Right atrium auricular region (tissue), 2 donors: ENCODE measurements at regions not wholly inside any gene's neighbourhood (a gene's known extent, or its start where the extent isn't known, plus 50 kb on each side); places are given as distances from the start of the nearest gene placed in this dataset.

ENCODE experiments used
- DNase-seq: peaks from one replicate; pipeline ENCODE4 v3.0.0-alpha.2; 2019; ENCODE audit warnings: low spot score
- H3K27ac ChIP-seq, 2 donors: fragments of 200-600 bp; sonication (generic); 1 replicate in 1 of 2; 2 replicates in 1 of 2; pipeline ENCODE4 v1.5.1; 2016 to 2019
- H3K27me3 ChIP-seq, 2 donors: fragments of 200-600 bp; sonication (generic); one replicate each; pipeline versions ENCODE4 v1.5.1 to v1.6.0; 2017 to 2019
- H3K36me3 ChIP-seq: fragments of 200-600 bp; sonication (generic); one replicate; pipeline ENCODE4 v1.5.1; 2016
- H3K4me1 ChIP-seq, 2 donors: fragments of 200-600 bp; sonication (generic); one replicate each; pipeline versions ENCODE4 v1.5.1 to v1.6.0; 2017 to 2019
- H3K4me3 ChIP-seq, 2 donors: fragments of 200-600 bp; sonication (generic); 1 replicate in 1 of 2; 2 replicates in 1 of 2; pipeline ENCODE4 v1.5.1; 2017 to 2019; ENCODE audit warnings: mild to moderate bottlenecking in 1 of 2, moderate library complexity in 1 of 2
- H3K9me3 ChIP-seq, 2 donors: fragments of 200-600 bp; sonication (generic); one replicate each; pipeline ENCODE4 v1.5.1; 2019
- TF ChIP-seq, protein P1 (sequence below), 2 donors: fragments of 200-600 bp; sonication (generic); IDR thresholded peaks; one replicate each; pipeline ENCODE4 v1.5.1; 2019; ENCODE audit warnings: antibody characterized with exemption in 2 of 2

GRCh38 chr1:193658691-193659090 is 472.3 kb upstream of the B3GALT2 start:
- DNase-seq: no peak
- Histone ChIP-seq H3K27ac (no peak overlapping the region), H3K4me1 (peaks cover 0 to 4% of the 10 kb centered on the region in 2 donors), H3K36me3 (no peaks in the 10 kb centered on the region), H3K27me3 (no peaks in the 10 kb centered on the region), H3K4me3 (no peak overlapping the region), H3K9me3 (peaks cover 4 to 14% of the 10 kb centered on the region in 2 donors)
- TF ChIP-seq, protein P1, sequence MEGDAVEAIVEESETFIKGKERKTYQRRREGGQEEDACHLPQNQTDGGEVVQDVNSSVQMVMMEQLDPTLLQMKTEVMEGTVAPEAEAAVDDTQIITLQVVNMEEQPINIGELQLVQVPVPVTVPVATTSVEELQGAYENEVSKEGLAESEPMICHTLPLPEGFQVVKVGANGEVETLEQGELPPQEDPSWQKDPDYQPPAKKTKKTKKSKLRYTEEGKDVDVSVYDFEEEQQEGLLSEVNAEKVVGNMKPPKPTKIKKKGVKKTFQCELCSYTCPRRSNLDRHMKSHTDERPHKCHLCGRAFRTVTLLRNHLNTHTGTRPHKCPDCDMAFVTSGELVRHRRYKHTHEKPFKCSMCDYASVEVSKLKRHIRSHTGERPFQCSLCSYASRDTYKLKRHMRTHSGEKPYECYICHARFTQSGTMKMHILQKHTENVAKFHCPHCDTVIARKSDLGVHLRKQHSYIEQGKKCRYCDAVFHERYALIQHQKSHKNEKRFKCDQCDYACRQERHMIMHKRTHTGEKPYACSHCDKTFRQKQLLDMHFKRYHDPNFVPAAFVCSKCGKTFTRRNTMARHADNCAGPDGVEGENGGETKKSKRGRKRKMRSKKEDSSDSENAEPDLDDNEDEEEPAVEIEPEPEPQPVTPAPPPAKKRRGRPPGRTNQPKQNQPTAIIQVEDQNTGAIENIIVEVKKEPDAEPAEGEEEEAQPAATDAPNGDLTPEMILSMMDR (IDR thresholded peaks at IDR 0.05): no peak

- Histone ChIP-seq H3K27ac (no peak overlapping the region), H3K27me3 (no peaks in the 10 kb centered on the region), H3K4me1 (peaks cover 0 to 4% of the 10 kb centered on the region in 2 donors)
Observed at GRCh38 chr1:193658081-193658480, 471.7 kb upstream of the B3GALT2 start.

GRCh38 chr1:193657552-193657951 is 471.1 kb upstream of the B3GALT2 start:
- DNase-seq: no peak
- Histone ChIP-seq H3K4me3 (no peak overlapping the region), H3K4me1 (peaks cover 0 to 4% of the 10 kb centered on the region in 2 donors), H3K27ac (no peak overlapping the region), H3K9me3 (peaks cover 7 to 26% of the 10 kb centered on the region in 2 donors), H3K27me3 (no peaks in the 10 kb centered on the region), H3K36me3 (no peaks in the 10 kb centered on the region)
- TF ChIP-seq, protein P1 (IDR thresholded peaks at IDR 0.05): no peak

More at GRCh38 chr1:193658081-193658480, 471.7 kb upstream of the B3GALT2 start:
- Histone ChIP-seq H3K9me3 (peaks cover 7 to 20% of the 10 kb centered on the region in 2 donors), H3K4me3 (no peak overlapping the region), H3K36me3 (no peaks in the 10 kb centered on the region)
- no peak for DNase-seq
- TF ChIP-seq, protein P1 (IDR thresholded peaks at IDR 0.05): no peak

- H3K27ac ChIP-seq: no peak overlapping the region
- TF ChIP-seq, protein P1 (IDR thresholded peaks at IDR 0.05): no peak
- no peak overlapping the region for H3K4me3 ChIP-seq
- H3K4me1 ChIP-seq: peaks cover 0 to 4% of the 10 kb centered on the region in 2 donors
- H3K36me3 ChIP-seq: no peaks in the 10 kb centered on the region
- no peak for DNase-seq
- H3K27me3 ChIP-seq: no peaks in the 10 kb centered on the region
- H3K9me3 ChIP-seq: peaks cover 7 to 27% of the 10 kb centered on the region in 2 donors
Observed at GRCh38 chr1:193656841-193657240, 470.4 kb upstream of the B3GALT2 start.

GRCh38 chr1:193654951-193655735 is 468.7 kb upstream of the B3GALT2 start:
- H3K9me3 ChIP-seq: peaks cover 7 to 29% of the 10 kb centered on the region in 2 donors
- DNase-seq: no peak
- no peak overlapping the region for H3K4me3 ChIP-seq
- peak overlapping the region in 1 of 2 donors; percentile 51 for H3K27ac ChIP-seq
- H3K4me1 ChIP-seq: peaks cover 0 to under 1% of the 10 kb centered on the region in 2 donors
- TF ChIP-seq, protein P1 (IDR thresholded peaks at IDR 0.05): no peak
- no peaks in the 10 kb centered on the region for H3K36me3 ChIP-seq
- H3K27me3 ChIP-seq: no peaks in the 10 kb centered on the region
